Gastroesophageal sphincter (tissue), 3 donors: ENCODE measurements at regions not wholly inside any gene's neighbourhood (a gene's known extent, or its start where the extent isn't known, plus 50 kb on each side); places are given as distances from the start of the nearest gene placed in this dataset.

ENCODE experiments used
- EP300 ChIP-seq: sonication (generic); formaldehyde crosslinking; IDR thresholded peaks from one replicate; pipeline ENCODE4 v1.6.1; 2017; ENCODE audit warnings: antibody characterized with exemption, mild to moderate bottlenecking
- POLR2A ChIP-seq, 2 donors: fragments of 450-650 bp; IDR thresholded peaks; one replicate each; pipeline ENCODE4 v1.6.1; 2017; ENCODE audit warnings: antibody characterized with exemption in 2 of 2, mild to moderate bottlenecking in 2 of 2, moderate library complexity in 1 of 2
- TF ChIP-seq, protein P1 (sequence below), 4 experiments: fragments of 200-600 bp in 2 of 4; fragments of 450-650 bp in 2 of 4; sonication (generic) in 1 of 4; IDR thresholded peaks; one replicate each; pipeline ENCODE4 v1.5.1; 2017 to 2019; ENCODE audit warnings: antibody characterized with exemption in 4 of 4, mild to moderate bottlenecking in 2 of 4, moderate library complexity in 2 of 4

DNA sequence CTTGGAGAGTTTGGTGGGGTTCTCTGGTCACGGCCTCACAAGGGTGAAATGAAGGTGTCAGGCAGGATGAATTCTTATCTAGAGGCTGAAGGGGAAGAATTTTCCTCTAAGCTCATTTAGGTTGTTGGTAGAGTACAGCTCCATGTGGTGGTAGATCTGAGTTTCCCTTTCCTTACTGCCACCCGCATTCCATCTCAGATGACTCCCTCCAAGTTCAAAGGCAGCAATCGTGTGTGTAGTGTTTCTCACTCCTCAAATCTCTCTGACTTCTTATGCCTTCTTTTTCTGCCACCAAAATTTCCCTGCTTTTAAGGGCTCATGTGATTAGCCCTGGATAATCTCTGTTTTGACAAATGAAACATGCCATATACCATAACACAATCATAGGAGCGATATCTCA, 135.5 kb upstream of the MYOCD start:
- TF ChIP-seq, protein P1, sequence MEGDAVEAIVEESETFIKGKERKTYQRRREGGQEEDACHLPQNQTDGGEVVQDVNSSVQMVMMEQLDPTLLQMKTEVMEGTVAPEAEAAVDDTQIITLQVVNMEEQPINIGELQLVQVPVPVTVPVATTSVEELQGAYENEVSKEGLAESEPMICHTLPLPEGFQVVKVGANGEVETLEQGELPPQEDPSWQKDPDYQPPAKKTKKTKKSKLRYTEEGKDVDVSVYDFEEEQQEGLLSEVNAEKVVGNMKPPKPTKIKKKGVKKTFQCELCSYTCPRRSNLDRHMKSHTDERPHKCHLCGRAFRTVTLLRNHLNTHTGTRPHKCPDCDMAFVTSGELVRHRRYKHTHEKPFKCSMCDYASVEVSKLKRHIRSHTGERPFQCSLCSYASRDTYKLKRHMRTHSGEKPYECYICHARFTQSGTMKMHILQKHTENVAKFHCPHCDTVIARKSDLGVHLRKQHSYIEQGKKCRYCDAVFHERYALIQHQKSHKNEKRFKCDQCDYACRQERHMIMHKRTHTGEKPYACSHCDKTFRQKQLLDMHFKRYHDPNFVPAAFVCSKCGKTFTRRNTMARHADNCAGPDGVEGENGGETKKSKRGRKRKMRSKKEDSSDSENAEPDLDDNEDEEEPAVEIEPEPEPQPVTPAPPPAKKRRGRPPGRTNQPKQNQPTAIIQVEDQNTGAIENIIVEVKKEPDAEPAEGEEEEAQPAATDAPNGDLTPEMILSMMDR (IDR thresholded peaks at IDR 0.05) = no peak
- TF ChIP-seq POLR2A (IDR thresholded peaks at IDR 0.05) (no peak), EP300 (no peak)
